Lung microvascular endothelial cell (primary cell): ENCODE measurements at regions not wholly inside any gene's neighbourhood (a gene's known extent, or its start where the extent isn't known, plus 50 kb on each side); places are given as distances from the start of the nearest gene placed in this dataset.

Source experiments
- DNase-seq, 2 donors: peaks; one replicate each; pipeline versions ENCODE4 v3.0.0 to v3.0.0-alpha.2; 2010; ENCODE audit warnings: low read depth in 2 of 2

DNA sequence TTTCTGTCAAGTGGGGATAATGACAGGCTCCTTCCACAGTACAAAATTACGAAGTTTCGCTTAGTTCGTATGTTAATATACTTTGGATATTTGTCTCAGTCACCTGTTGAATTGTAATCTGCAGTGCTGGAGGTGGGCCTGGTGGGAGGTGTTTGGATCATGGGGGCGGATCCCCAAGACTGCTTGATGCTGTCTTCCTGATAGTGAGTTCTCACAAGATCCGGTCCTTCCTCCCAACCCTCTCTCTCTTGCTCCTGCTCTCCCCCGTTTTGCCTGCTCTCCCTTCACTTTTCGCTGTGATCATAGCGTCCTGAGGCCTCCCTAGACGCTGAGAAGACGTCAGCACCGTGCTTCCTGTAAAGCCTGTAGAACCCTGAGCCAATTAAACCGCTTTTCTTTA, 97.1 kb upstream of the EPB41L3 start:
- no peak for DNase-seq

- DNase-seq: no peak
Observed at GRCh38 chr18:5639131-5639530, 95.3 kb upstream of the EPB41L3 start.

DNA sequence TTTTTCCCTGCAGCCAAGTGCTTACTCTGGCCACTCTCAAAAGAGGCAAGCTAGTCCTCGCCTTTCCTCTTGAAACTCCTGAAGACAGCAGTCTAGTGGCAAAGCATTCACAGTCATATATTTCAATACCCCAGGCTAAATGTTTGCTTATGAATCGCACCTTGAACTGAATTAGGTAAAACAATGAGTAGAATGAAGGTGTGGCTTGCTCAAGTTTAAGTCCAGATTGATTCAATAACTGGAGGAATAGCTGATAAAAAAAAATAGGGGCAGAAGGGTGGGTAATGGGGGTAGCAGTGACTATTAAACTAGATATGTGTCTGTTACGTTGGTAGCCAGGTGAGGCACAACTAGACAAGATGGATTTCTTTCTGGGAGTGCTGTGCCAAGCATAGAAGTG, 88.2 kb upstream of the EPB41L3 start:
- DNase-seq: no peak

- DNase-seq: no peak
Observed at GRCh38 chr18:5630900-5631413, 87.2 kb upstream of the EPB41L3 start.

DNA sequence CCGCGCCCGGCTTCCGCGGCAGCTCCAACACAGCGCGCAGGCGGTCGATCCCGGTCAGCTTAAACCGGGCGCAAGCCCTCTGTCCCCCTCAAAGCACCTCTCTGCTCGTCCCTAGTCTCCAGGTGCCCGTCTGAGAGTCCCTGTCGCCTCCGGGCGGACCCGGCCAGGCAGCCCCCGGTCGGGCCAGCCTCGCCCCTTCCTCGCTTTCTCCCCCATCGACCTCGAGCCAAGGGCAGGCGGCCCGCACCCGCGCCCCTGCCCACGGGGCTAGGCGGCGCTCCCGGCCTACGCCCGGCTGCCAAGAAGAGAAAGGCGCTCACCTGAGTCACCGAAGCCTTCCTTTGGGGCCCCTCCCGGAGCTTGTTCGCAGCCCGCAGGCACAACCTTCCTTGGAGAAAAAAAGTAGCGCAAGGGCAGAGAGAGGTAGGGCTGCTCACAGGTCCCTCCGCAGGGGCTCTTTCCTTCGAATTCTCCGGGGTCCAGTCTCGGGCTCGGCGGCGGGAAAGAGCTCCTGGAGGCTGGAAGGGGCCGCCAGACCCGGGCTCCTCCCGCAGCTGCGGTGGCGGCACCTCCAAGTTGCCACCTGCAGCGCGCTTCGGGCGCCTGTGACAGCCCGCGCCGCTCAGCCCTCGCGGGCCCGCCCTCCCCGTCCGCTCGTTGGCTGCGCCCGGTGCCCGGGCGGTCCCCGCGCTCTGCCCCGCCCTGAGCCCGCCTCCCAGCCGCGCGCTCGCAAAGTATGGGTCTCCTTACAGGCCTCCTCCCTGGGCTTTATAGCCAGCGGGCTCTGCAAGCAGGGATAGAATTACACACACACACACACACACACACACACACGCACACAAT, 86.5 kb upstream of the EPB41L3 start:
- peak; percentile 34 to 66 for DNase-seq

DNA sequence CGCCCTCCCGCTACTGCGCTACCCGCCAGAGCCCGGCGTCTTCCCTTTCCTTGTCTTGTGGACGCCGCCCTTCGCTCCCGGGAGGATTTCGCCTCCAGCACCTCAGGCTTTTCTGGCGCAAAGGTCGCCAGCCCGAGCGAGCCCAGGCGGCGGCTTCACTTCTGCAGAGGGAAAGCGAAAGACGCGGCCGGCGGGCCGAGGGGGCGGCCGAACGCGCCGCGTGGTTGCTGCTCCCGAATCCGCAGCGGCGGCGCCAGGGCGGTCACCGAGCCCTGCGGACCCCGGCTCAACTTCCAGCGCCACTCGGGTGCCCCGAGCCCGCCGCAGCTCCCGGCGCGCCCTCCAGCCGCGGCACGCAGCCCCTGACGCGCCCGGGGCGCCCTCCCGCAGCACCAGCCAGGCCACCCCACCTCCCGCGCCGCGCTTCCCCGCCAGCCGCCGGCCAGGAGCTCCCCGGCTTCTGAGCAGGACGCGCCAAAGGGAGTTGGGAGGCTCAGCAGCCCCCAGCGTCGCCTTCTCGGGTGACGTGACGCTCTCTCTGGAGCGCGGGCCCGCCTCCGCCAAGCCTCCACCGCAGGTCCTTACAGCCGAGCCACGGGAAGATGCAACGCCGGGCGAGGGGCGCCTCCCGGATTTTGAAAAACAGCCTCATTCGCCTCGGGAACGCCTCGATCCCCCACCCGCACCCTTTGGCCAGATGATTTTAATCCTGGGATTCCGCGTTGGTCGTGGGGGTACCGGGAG, 84.9 kb upstream of the EPB41L3 start:
- DNase-seq: peak; percentile 13 to 17

GRCh38 chr18:5627776-5628511, 84.1 kb upstream of the EPB41L3 start:
- no peak for DNase-seq

DNA sequence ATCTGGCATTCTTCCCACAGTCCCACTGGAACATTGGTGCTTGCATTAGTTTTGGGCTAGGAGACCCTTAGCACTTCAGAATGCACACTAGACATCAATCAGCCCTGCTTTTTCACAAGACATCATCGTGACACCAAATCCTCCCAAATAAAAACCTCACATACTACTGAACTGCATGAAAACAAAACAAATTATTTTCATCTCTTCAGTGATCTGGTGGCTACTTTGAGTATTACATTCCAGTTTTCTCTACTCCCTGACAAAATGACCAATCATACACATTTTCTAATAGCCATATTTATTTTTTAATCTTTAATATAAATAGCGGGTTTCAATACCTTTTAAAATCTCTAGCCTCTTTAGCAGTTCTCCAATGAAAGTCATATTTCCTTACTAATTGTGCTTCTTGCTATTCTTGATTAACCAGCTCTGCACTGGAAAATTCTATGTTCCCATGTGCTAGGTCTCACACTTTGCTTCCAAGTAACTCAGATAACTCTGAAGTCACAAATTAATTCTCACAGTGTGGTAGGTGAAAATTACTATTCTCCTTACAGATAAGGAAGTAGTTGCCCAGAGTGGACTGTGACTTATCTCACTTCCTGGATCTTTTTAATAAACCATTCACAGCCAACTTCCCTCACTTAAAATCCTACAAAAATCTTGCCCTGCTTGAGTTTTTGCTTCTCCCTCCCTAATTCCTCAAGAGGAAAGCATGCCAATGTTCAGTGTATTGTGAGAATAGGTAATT, 82.5 kb upstream of the EPB41L3 start:
- no peak for DNase-seq

DNA sequence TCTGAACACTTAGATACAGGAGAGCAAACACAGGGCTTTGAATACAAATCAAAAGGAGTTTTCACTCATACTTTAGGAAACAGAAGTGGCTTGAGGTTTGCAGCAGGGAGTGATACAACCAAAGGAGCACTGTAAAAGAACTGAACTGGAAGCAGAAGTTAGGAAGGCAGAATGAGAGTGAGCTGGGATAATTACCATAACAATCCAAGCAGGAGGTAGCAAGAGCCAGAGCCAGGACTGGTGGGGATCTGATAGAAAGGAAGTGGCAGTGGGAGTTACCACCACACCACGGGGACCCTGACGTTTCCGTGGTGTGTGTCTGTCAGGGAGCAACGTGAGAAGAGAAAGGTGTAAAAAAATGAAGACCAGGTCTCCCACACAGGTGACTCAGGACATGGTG, 81.3 kb upstream of the EPB41L3 start:
- DNase-seq: no peak

- DNase-seq: no peak
Observed at GRCh38 chr18:5622905-5623304, 79.1 kb upstream of the EPB41L3 start.

DNA sequence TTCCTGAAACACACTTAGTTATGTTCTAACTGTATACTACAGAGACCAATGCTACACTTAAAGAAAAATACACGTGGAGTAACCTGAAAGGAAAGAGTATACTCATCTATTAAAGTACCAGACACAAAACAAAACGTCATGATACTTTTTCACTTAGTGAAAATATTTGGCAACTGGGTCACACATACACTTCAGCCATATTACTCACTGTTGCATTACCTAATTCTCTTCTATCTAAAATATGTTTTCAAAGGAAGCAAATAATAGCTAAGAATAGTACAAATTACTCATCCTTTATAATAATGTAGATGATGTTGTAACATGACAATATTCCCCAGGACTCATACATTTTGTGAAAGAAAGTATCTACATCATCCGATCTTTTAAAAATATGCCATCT, 76.5 kb upstream of the EPB41L3 start:
- DNase-seq: no peak

GRCh38 chr18:5619376-5619775, 75.6 kb upstream of the EPB41L3 start:
- no peak for DNase-seq

DNA sequence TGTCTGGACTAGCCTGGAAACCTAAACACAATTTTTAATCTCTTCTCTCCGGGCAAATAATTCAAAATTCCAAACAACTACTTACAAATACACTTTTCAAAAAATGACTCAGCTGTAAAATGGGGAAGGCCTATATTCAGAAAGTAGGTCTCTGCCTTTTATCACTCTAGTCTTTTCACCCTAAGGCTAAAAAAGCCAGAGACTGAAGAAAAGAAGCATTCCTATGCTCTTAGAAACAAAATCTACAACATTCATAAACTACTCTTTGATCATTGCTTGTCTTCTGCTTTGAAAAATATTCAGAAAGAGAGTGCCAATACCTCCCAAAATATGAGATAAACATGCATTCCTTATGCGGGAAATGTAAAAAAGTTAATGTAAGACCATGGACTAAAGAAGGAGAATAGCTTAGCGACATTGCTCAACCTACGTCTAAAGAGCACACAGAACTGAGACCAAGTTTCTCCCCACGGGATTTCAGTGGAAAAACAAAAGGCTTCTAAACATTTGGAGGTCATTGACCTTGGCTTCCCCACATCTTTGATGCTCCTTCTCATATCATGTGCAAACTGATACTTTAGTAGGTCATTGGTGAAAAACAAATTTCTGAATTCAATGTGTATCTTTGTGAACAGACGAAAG, 74.4 kb upstream of the EPB41L3 start:
- DNase-seq: no peak

DNA sequence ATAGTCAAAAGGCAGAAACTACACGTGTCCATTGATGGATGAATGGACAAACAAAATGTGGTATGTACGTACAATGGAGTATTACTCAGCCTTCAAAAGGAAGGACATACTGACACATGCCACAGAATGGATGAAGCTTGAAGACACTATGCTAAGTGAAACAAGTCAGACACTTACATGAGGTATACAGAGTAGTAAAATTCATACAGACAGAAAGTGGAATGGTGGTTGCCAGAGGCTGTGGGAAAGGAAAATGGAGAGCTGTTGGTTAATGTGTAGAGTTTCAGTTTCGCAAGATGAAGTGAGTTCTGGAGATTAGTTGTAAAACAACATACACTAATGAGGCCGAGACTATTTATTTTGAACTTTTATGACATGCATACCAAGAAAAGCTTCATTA, 67.4 kb upstream of the EPB41L3 start:
- DNase-seq: no peak

DNA sequence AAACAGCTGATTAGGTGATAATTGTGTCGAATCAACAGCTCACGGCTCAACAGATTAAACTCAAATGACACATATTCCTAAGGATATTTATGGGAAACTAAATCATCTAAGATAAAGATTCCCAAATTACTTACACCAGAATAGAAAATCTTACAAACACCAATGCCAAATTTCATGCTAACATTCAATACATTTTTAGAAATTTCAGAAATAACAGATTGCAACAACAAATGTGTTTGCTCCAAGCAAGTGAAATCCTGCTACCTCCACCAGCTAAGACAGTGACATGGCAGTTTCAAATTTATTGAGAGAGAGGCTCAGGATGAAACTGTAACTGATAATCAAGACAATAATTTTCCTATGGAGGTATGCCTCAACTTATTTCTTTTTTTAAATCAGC, 65.0 kb upstream of the EPB41L3 start:
- no peak for DNase-seq

DNA sequence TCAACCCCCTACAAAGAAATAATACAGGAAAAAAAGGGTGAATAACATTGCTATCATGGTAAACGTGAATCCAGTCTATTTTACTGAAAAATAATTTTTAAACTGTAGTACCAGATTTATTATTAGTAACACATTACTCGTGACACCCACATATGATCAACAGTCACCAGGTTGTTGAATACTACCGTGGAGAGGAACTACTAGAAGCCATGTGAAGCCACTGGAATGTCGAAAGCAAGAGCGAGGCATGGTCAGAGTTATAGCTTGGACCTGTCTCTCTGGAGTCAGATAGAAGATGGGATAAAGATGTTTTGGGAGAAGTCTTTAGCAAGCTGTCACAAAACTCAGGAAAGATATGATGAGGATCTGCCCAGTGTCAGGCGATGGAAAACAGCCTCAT, 63.2 kb upstream of the EPB41L3 start:
- DNase-seq: no peak

- DNase-seq: no peak
Observed at GRCh38 chr18:5604778-5605177, 61.0 kb upstream of the EPB41L3 start.

- no peak for DNase-seq
Observed at GRCh38 chr18:5603153-5603552, 59.4 kb upstream of the EPB41L3 start.

DNA sequence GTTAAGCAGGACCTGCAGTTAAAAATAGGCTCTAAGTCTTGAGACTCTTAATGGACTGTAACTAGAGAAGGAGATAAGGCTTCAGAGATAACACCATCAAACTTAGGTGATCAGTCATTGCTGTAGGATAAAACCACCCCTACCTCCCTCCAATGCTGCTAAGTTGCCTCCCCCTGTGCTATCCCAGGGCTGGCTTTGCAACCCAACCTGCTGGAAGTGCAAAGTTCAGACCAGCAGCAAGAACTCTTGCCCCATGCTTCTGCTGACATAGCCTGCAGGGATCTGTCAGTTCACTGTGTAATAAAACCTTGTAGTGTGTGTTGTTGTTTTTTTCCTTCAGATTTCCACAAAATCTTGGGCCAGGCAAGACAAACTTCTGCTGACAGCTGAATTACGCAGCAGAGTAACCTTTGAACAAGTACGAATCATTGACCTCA, 57.4 kb upstream of the EPB41L3 start:
- no peak for DNase-seq

GRCh38 chr18:5600378-5601071, 56.7 kb upstream of the EPB41L3 start:
- peak in 1 of 2 donors; percentile 27 for DNase-seq
